ENCODE measurements at regions not wholly inside any gene's neighbourhood (a gene's known extent, or its start where the extent isn't known, plus 50 kb on each side); places are given as distances from the start of the nearest gene placed in this dataset.
"Not testable (repeated sequence)": the region's sequence is repeated elsewhere in the genome, so short reads cannot be mapped to it uniquely, and the experiment has no call there.

DNA sequence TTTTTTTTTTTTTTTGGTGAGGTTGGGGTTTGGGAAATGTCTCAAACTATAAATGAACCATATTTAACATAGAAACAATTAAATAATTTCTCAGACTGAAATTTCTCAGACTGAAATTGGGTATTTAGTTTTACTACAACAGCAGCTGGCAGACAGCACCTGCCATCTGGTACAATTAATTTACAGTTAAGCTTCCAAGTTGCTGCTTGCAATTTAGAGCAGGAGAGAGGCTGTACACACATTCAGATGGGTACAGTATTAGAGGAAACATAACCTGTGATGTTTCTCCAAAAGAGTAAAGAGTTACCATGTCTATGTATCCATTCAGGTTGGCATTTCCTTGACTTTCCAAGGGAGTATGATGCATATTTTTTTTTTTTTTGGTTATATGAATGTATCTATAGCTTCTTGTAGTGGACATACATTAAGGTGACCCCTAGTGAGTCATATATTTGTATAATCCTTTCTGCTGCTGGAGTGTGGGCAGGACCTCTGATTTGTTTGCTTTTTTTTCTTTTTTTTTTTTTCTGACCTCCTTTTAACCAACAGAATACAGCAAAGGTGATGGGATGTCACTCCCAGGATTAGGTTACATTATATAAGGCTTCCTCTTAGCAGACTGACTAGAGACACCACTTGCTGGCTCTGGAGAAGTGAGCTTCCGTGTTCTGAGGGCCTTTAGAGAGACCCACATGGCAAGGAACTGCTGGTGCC is 201.7 kb downstream of the PTH2R start:
- no peak for DNase-seq

DNA sequence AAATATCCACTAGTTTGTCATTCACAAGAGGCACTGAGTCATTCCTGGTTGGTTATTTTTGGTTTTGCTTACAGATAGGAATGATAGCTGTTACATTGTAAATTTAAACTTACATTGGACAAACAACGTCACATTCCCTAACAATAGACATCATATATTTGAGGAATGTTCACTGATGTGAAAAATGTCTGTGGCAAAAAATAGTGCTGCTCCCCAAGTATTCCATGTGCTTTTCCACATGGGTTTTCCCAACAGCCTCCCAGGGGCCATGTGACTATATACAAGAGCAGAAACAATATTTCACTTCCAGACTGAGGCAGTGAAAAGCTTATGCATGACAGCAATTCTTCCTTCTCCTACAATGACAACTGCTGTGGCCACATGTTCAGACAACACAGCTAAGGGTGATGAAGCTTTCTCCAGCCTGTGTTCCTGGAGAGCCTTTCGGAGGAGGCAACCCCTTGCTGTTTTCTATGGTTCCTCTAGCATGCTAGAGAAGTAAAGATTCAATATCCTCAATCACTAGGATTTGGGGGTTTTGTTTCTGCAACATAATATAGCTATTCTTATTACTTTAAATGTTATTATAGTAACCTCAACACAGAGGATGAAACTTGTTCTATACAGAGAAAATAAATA is 202.7 kb downstream of the PTH2R start:
- no peak for DNase-seq

DNA sequence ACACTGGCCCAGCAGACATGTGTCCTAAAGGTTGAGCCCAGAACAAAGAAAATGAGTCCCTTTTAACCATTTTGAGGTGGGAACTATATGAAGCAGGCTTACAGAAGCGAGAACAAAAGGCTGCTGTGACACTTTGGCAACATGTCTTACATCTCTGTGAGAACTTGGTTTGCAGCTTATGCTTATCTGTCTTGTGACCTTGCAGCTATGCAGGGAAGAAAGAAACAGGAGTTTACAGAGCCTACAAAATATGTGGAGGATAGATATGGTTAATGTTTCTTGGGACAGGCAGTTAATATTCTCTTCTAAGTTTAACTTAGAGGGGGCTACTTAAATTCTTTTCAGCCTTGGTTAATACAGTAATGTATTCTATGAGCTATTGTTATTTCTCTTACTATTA is 209.1 kb downstream of the PTH2R start:
- DNase-seq = not testable (repeated sequence)

DNA sequence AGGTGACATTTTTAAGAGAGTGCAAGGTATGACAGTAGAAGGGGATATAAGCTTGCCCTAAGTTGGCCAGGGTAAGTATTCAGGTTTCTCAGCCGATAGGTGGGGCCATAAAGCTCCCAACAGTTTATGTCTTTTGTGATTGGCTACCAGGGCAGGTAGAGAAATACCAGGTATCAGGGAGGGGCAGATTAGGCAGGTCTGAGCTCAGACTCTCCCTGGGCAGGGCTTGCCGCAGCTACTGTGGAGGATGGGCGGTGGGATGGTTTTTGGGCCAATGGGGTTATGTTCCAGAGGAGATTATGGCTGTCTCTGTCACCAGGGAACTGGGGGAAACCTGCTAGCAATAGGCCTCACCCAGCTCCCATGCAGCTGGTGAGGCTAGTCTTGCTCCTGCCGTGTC is 211.6 kb downstream of the PTH2R start:
- DNase-seq = no peak

DNA sequence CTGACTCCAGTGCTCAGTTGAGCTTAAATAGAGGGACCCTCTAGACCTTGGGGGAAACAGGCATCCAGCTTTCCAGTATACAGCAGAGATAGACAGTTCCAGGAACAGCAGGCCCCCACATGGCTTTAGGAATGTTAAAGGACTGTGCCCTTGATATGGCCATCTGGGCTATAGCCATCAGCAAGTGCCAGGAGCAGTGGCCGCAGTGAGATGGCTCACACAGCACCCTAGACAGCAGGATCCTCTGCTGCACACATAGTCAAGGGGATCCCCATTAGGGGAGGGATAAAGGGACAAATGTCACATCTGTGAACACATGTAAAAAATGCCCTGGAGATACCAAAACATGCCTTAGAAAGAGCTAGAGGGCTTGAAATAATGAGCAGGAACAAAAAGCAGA is 213.4 kb downstream of the PTH2R start:
- no peak for DNase-seq

DNA sequence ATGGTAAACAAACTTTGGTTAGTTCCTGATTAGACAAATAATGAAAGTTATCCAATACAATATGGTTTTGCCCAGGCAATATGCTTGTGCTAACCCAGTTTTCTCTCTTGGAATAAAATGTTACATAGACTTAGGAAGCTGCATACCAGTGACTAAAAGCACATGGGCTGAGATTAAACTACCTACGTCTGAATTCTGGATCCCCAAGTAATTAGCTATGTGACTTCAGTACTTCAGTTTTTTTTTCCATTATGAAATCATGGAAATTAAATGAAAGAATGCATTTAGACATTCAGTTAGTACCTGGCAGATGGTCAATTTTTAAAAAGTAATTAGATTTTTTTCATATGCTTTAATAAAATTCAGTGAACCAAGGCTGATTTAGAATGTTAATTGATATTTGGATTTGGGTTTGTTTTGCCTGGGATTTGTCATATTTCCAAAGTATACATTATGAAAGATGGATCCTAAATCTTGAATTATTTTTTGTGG is 213.9 kb downstream of the PTH2R start:
- no peak for DNase-seq

DNA sequence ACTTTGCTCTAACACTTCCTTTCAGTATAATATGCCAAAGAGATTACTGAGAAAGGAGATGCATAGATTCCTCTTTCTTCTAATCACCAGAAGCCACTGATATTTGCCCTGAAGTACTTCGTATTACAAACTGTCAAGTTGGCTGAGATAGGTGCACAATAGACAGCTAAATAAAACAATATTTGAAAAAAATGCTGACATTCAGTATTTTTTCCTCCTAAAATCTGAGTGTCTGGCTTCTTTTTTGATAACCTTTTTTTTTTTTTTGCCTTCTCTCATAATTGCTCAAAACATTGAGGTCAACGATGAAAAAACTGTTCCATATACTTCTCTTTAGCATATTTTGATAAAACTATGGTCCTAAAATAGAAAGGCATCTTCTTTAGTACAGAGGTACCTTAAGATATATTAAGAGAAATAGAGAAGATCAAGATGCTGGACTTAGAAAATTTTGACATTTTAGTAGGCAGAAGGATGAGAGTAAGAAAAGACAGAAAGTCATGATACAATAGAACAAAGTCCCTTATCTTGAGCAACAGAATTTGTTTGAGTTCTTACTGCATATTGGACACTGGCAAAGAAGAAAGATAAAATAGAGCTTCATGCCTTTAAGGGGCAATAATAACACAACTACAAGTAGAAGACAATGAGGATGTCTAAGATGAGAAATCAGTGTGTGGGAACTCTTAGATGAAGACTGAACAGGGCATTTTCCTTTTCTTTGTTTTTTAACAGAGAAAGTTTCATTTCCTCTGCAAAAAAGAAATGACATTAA is 220.7 kb downstream of the PTH2R start:
- no peak for DNase-seq

DNA sequence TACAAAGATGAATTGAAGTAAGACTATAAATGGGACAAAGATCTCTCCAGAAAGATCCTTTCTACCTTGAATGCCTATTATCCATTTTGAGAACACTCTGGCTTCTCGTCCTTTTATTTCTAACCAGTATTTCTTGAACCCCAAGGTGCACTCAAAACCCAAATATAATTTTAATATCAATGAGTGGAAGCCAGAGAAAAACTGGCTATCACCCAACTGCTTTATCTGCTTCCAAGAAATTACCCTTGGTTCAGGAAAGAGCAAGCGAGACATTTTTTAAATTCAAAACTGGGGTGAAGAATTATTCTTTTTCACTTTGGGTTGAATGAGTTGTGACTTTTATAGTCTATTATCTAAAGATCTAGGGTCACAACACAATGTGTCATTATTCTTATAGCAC is 221.3 kb downstream of the PTH2R start:
- DNase-seq = no peak

DNA sequence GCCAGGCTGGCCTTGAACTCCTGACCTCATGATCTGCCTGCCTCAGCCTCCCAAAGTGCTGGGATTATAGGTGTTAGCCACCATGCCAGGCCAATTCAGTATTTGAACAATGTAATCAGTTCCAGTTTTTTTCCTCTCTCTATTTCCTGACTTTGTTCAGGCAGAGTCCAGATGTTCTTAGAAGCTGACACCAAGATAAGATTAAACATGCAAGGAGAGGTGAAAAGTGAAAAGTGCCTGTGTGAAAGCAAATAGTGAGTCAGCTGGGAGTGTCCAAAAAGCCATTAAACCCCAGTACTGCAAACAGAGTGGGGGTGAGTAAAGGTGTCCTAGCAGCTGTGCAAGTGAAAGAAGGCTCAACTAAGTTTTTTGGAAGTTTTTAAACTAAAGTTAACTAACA is 231.5 kb downstream of the PTH2R start:
- no peak for DNase-seq

DNA sequence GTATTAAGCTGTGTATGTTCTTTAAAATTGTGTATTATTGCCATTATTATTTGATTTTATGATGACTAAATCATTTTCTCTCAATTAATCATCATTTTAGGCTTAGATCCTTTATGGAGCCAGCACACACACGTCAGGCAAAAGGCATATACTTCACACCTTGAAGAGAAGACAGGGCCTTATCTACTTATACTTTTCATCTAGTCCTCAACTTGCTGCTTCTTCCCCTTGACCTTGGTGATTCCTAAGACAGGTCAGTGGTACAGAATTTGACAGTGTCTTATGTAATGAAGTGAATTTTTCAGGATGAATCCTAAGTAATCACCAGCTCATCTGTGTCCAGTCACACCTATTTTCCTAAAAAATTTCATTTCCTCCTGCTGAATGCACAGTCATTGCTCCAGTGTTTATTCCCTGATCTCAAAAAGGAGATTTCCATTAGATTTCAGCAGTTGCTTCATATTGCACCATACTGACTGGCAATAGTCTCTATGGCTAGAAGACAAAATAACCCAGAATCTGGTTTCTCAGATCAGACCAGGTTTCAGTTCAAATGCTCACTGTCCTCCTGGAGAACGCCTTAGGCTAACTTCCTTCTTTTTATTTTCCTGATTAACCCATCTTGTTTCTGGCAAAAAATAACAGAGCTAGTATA is 235.7 kb downstream of the PTH2R start:
- no peak for DNase-seq

DNA sequence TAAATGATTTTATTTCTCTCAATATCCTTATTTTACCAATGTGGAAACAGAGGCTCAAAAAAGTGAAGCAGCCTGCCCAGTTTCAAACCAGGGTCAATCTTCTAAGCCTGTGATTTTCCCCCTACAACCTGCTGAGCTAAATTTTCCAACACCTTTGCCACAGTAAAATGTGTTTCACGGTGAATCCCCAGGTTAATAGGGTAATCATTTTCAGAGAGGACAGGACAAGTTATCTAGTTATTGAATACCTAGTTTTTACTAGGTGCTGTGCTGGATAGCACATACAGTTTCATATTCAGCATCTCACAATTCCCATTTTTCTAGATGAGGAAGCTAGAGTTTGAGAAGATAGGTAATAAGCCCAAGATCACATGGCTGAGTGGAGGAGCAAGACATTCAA is 236.6 kb downstream of the PTH2R start:
- no peak for DNase-seq

DNA sequence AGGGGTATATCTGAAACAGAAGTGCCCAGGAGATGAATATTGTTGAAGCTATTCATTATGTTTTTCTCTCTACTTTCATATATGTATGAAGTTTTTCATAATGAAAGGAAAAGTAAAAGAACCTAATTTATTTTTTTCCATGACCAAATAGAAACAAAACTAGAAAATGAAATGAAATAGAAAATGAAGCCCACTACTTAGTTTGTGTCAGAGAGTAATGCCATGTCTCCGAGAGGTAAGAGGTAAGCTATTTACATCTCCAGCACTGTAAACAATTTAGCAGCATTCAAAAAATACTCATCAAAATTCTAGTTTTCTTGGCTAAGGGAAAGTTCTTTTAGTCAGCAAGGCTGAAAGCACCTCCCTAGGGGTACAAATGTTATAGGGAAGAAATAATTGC is 238.6 kb downstream of the PTH2R start:
- DNase-seq = no peak

DNA sequence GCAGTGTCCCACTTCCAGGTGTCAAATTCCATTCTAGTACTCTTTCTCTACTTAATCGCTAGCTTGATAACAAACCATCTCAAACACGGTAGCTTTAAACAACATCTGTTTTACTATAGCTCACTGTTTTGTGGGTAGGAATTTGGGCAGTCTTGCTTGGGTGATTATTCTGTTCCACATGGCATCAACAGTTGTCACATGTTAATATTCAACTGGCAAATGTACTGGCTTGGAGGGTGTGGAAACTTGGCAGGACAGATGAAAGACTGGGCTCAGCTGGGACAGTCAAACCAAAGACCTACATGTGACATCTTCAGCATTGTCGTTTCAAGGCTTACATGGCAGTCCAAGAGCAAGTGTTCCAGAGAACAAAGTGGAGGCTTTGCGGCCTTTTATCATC is 241.8 kb downstream of the PTH2R start:
- no peak for DNase-seq

DNA sequence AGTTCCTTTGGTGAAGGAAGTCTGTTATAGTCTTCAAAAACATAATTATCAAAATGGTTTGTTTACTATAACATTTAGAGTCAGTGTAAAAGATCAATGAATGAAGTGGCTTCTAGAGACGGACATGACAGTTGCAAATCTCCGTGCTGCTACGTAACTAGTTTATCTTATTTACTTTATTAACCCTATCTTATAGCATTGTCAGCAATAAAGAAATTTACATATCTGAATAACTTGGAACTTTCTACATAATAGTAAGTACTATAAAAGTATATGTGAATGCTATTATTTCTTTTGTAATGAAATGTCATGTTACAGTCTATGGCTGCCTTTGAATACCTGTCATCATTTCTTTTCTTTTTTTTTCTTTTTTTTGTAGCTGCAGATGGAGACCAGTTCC is 246.8 kb downstream of the PTH2R start:
- no peak for DNase-seq

DNA sequence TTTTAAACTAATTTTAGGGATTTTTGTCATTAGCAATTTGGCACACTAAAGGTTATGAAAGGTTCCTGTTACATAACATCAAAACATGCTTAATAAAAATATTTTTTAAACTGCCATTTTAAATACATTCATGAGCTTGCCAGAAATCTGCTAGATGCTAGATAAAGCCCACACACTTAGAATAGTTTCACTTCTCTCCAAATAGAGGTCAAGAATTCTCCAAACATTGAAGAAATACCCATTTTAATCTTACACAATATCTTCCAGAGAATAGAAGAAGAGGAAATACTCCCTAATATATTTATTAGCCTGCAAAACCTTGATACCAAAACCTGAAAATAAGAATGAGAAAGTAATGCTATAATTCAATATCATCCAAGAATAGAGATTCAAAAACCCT is 247.5 kb downstream of the PTH2R start:
- DNase-seq = no peak

DNA sequence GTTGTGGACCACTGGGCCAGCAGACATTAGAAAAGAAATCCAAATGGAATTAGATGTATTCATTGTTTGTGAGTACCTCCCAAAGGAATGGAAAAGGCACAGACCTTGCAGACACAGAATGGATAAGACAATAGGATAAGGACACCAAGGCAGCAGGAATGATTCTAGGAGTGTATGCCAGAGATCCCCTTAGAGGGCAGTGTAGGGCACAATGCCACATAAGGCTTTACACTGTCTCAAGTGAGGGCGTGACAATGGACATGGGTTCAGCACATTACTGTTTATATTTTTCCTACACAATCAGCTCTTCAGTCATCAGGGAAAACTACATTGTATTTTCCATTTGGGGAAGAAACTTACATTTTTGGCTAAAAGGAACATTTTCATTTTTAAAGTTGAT is 250.9 kb downstream of the PTH2R start:
- no peak for DNase-seq

DNA sequence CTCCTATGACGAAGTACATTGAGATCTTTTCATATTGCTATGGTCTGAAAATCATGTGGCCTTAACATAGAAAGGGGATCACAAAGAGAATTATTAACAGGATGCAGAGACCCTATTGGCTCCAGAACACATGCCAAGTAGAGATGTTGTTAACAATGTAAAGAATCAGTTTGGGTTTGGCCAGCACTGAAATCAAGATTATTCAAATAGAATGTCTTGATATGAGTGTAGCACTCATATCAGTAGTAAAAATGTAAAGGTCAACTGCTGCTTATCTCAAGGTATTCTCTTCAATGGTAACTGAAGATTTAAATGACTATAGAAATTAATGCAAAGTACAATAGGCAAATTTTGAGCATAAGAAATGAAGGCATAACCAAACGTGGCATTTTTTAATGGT is 262.8 kb downstream of the PTH2R start:
- no peak for DNase-seq

DNA sequence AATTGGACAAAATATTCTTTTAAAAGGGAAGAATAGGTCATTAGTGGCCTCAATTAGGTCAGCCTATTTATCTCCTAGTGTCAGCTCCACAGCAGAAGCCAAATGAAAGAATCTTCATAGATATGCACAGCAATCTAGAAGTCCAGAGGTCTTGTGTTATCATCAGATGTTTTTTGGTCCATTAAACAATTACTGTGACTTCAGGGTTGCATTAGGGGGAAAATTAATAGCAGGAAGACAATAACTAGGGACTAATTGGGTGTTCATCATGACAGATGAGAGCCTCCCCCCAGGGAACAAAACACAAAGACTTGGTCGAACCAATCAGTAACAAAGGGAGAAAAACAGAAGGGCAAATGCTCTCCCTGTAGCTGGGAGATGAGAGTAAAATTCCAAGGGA is 264.7 kb downstream of the PTH2R start:
- no peak for DNase-seq

DNA sequence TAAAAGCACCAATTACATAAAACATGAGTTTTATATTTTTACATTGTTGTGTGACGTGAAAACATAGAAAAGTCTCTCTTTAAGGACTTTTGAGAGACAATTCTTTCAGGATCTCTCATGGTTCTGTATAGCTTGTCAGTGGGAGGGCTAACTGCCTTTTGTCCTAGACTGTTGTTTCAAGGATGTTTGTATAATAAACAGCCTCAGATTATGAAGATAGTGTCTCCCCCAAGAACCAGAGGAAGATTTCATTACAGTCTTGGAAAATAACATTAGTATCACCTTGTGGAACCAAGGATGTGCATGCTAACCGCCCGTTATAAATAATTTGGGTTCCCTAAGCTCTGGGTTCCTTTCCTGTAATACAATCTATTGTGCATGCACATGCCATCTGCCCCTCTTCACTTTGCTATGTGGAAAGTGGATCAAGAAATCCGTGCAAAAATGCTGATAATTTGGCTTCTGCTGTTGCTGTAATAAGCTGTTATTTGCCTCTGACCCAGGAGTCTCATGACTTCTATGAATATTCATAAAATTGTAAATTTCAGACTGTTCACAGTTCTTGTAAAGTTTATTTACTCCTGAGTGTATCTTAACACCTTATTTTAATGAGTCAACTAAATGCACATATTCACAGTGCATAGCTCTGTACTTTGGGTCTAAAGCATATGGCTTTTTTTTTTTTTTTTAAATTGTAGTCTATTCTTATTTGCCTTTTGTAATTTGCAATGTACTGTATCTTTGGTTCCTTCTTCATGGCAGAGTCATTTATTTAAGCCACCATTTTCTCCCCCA is 265.5 kb downstream of the PTH2R start:
- DNase-seq = no peak

DNA sequence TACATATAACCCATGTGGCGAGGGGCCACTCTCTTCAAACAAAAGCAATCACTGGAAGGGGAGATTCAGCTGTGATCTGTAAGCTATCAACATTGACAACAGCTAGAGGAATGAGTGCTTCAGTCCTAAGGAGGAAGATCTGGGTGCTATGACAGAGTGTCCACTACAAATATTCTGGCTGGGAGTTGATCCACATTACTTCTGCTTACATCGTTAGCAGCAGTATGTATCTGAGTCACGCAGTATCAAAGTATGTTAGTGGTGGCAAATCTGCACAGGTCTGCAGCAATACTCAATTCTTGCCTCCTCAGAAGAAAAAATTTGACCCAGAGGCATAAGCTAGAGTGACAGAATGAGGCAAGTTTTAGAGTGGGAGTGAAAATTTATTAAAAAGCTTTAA is 267.0 kb downstream of the PTH2R start:
- no peak for DNase-seq

DNA sequence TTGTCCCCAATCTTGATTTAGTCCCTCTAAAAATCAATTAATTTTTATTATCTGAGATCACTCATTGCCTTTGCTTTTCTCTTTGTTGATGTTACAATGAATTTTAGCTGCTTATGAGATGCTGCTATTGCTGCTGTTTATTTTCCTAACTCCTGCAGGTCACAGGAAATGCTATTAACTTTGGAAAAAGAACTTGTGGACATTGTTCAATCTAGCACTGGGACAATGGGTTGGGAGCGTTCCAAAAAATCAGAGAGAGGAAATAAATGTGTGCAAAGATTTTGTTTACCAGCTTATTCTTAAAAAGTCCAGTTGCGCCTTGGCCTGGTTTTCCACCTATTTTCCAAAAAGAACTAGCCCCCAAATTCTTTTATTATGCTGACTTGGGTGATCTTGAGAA is 268.3 kb downstream of the PTH2R start:
- no peak for DNase-seq

DNA sequence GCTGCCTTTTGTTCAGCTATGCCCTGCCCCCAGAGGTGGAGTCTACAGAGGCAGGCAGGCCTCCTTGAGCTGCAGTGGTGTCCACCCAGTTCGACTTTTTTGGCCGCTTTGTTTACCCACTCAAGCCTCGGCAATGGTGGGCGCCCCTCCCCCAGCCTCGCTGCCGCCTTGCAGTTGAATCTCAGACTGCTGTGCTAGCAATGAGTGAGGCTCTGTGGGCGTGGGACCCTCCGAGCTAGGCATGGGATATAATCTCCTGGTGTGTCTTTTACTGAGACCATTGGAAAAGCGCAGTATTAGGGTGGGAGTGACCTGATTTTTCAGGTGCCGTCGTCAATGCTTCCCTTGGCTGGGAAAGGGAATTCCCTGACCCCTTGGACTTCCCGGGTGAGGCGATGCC is 279.3 kb downstream of the PTH2R start:
- DNase-seq = not testable (repeated sequence)

DNA sequence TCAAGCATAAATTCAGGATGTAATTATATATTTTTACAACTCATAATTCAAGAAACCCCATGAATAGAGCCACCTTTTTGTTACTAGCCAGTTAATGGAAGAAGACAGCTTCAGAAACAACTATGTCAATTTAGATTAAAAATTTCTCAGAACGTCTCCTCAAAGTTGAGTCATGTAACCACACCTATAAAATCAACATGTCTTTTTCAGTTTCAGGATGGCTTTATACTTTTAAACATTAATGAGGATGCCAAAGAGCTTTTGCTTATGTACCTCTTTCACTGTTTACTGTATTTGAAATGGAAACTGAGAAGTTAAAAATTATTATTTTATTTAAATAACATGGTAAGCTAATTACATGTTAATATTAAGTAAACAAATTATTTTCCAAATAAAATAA is 280.1 kb downstream of the PTH2R start:
- no peak for DNase-seq

Data from NCI-H226 (cell line).